Activated naive CD4-positive, alpha-beta T cell treated with anti-CD3 and anti-CD28 coated beads, Interleukin-2, amount 10 ng/mL, durations not matched to agents 7 days and 5 days (primary cell): ENCODE measurements at regions not wholly inside any gene's neighbourhood (a gene's known extent, or its start where the extent isn't known, plus 50 kb on each side); places are given as distances from the start of the nearest gene placed in this dataset.
"Not testable (repeated sequence)": the region's sequence is repeated elsewhere in the genome, so short reads cannot be mapped to it uniquely, and the experiment has no call there.

ENCODE experiments used
- CTCF ChIA-PET: fragments of 350-600 bp; sonication (Branson Sonifier 250); formaldehyde crosslinking; loops from one replicate; lab custom pipeline; 2021; ENCODE audit warnings: antibody characterized with exemption; lab: Charles Lee
- DNase-seq: peaks from one replicate; pipeline ENCODE4 v3.0.0-alpha.2; 2020
- H3K27ac Mint-ChIP-seq: one replicate; pipeline ENCODE4 v1.8.0; 2021; ENCODE audit warnings: mild to moderate bottlenecking, moderate library complexity, mixed read lengths
- H3K27me3 Mint-ChIP-seq: one replicate; pipeline ENCODE4 v1.8.0; 2021; ENCODE audit warnings: mild to moderate bottlenecking, mixed read lengths
- H3K36me3 Mint-ChIP-seq: one replicate; pipeline ENCODE4 v1.8.0; 2021; ENCODE audit warnings: mixed read lengths
- H3K4me1 Mint-ChIP-seq: one replicate; pipeline ENCODE4 v1.8.0; 2021; ENCODE audit warnings: mixed read lengths
- H3K4me3 Mint-ChIP-seq: one replicate; pipeline ENCODE4 v1.8.0; 2021; ENCODE audit warnings: mild to moderate bottlenecking, moderate library complexity, mixed read lengths
- H3K9me3 Mint-ChIP-seq: one replicate; pipeline ENCODE4 v1.8.0; 2021; ENCODE audit warnings: mixed read lengths

GRCh38 chr14:103232031-103232808, 101.8 kb upstream of the EIF5 start:
- Mint-ChIP-seq H3K27ac (no peak overlapping the region), H3K4me3 (no peak overlapping the region), H3K36me3 (no peaks in the 10 kb centered on the region), H3K4me1 (no peaks in the 10 kb centered on the region), H3K27me3 (peaks cover 10% of the 10 kb centered on the region), H3K9me3 (peaks cover 2% of the 10 kb centered on the region)
- CTCF ChIA-PET, result interaction anchor here (1.0 kb wide), 1 partner anchor 60 kb away, joined by 3 read pairs; no protein-coding TSS in a partner anchor
- no peak for DNase-seq

- Mint-ChIP-seq H3K4me1 (no peaks in the 10 kb centered on the region), H3K9me3 (peaks cover 9% of the 10 kb centered on the region), H3K4me3 (no peak overlapping the region), H3K36me3 (no peaks in the 10 kb centered on the region), H3K27ac (no peak overlapping the region), H3K27me3 (peaks cover 10% of the 10 kb centered on the region)
- no peak for DNase-seq
- CTCF ChIA-PET, result interaction anchor here (1.0 kb wide), 1 partner anchor 59 kb away, joined by 3 read pairs; no protein-coding TSS in a partner anchor
These were observed 101.2 kb upstream of the EIF5 start for GRCh38 chr14:103232831-103233319.

- no peak for DNase-seq
- Mint-ChIP-seq H3K9me3 (peaks cover 13% of the 10 kb centered on the region), H3K27ac (no peak overlapping the region), H3K4me1 (no peaks in the 10 kb centered on the region), H3K27me3 (peaks cover 10% of the 10 kb centered on the region), H3K36me3 (no peaks in the 10 kb centered on the region), H3K4me3 (no peak overlapping the region)
- CTCF ChIA-PET, result interaction anchor here (1.0 kb wide), 1 partner anchor 59 kb away, joined by 3 read pairs; no protein-coding TSS in a partner anchor
These were observed 100.7 kb upstream of the EIF5 start for GRCh38 chr14:103233328-103233727.

- H3K36me3 Mint-ChIP-seq, H3K4me1 Mint-ChIP-seq, DNase-seq, H3K4me3 Mint-ChIP-seq, H3K27ac Mint-ChIP-seq, CTCF ChIA-PET: not testable (repeated sequence)
- Mint-ChIP-seq H3K27me3 (peaks cover 14% of the 10 kb centered on the region), H3K9me3 (peaks cover 27% of the 10 kb centered on the region)
These were observed 99.2 kb upstream of the EIF5 start for GRCh38 chr14:103234826-103235225.

GRCh38 chr14:103235506-103235905, 98.5 kb upstream of the EIF5 start:
- H3K4me3 Mint-ChIP-seq, H3K36me3 Mint-ChIP-seq, H3K4me1 Mint-ChIP-seq, H3K27ac Mint-ChIP-seq, DNase-seq, CTCF ChIA-PET: not testable (repeated sequence)
- H3K9me3 Mint-ChIP-seq, result peaks cover 27% of the 10 kb centered on the region
- peaks cover 14% of the 10 kb centered on the region for H3K27me3 Mint-ChIP-seq

- DNase-seq, result no peak
- H3K27ac Mint-ChIP-seq, result no peak overlapping the region
- H3K9me3 Mint-ChIP-seq, result peaks cover 27% of the 10 kb centered on the region
- H3K27me3 Mint-ChIP-seq, result peaks cover 34% of the 10 kb centered on the region
- CTCF ChIA-PET, result no interaction called here
- no peaks in the 10 kb centered on the region for H3K36me3 Mint-ChIP-seq
- H3K4me1 Mint-ChIP-seq, result no peaks in the 10 kb centered on the region
- H3K4me3 Mint-ChIP-seq, result no peak overlapping the region
These were observed 94.3 kb upstream of the EIF5 start for GRCh38 chr14:103239751-103240150.

GRCh38 chr14:103241531-103241930, 92.5 kb upstream of the EIF5 start:
- DNase-seq, result no peak
- no peak overlapping the region for H3K4me3 Mint-ChIP-seq
- H3K4me1 Mint-ChIP-seq, result no peaks in the 10 kb centered on the region
- H3K27ac Mint-ChIP-seq, result no peak overlapping the region
- H3K36me3 Mint-ChIP-seq, result no peaks in the 10 kb centered on the region
- H3K9me3 Mint-ChIP-seq, result peaks cover 27% of the 10 kb centered on the region
- CTCF ChIA-PET, result no interaction called here
- H3K27me3 Mint-ChIP-seq, result peaks cover 27% of the 10 kb centered on the region

- no peaks in the 10 kb centered on the region for H3K4me1 Mint-ChIP-seq
- no peaks in the 10 kb centered on the region for H3K36me3 Mint-ChIP-seq
- no peak for DNase-seq
- no peak overlapping the region for H3K4me3 Mint-ChIP-seq
- CTCF ChIA-PET, result no interaction called here
- no peak overlapping the region for H3K27ac Mint-ChIP-seq
- peaks cover 8% of the 10 kb centered on the region for H3K9me3 Mint-ChIP-seq
- peaks cover 27% of the 10 kb centered on the region for H3K27me3 Mint-ChIP-seq
These were observed 90.0 kb upstream of the EIF5 start for GRCh38 chr14:103243764-103244737.

- CTCF ChIA-PET, H3K27ac Mint-ChIP-seq, H3K4me3 Mint-ChIP-seq, H3K36me3 Mint-ChIP-seq, H3K9me3 Mint-ChIP-seq, DNase-seq, H3K4me1 Mint-ChIP-seq: not testable (repeated sequence)
- H3K27me3 Mint-ChIP-seq, result peaks cover 33% of the 10 kb centered on the region
These were observed 88.4 kb upstream of the EIF5 start for GRCh38 chr14:103245624-103246031.

GRCh38 chr14:103246070-103246469, 88.0 kb upstream of the EIF5 start:
- no peak overlapping the region for H3K27ac Mint-ChIP-seq
- peaks cover 38% of the 10 kb centered on the region for H3K27me3 Mint-ChIP-seq
- DNase-seq, result no peak
- CTCF ChIA-PET, result no interaction called here
- no peaks in the 10 kb centered on the region for H3K9me3 Mint-ChIP-seq
- no peaks in the 10 kb centered on the region for H3K4me1 Mint-ChIP-seq
- H3K4me3 Mint-ChIP-seq, result no peak overlapping the region
- no peaks in the 10 kb centered on the region for H3K36me3 Mint-ChIP-seq

- Mint-ChIP-seq H3K4me1 (no peaks in the 10 kb centered on the region), H3K27ac (no peak overlapping the region), H3K36me3 (no peaks in the 10 kb centered on the region), H3K4me3 (no peak overlapping the region), H3K27me3 (peaks cover 38% of the 10 kb centered on the region), H3K9me3 (no peaks in the 10 kb centered on the region)
- no peak for DNase-seq
- CTCF ChIA-PET, result no interaction called here
These were observed 86.8 kb upstream of the EIF5 start for GRCh38 chr14:103247169-103247606.

GRCh38 chr14:103250181-103250580, 83.9 kb upstream of the EIF5 start:
- CTCF ChIA-PET, result no interaction called here
- H3K4me3 Mint-ChIP-seq, result no peak overlapping the region
- no peak overlapping the region for H3K27ac Mint-ChIP-seq

GRCh38 chr14:103250874-103251273, 83.2 kb upstream of the EIF5 start:
- H3K4me1 Mint-ChIP-seq, result no peaks in the 10 kb centered on the region
- no peaks in the 10 kb centered on the region for H3K36me3 Mint-ChIP-seq
- H3K27me3 Mint-ChIP-seq, result peaks cover 25% of the 10 kb centered on the region
- DNase-seq, result no peak
- CTCF ChIA-PET, result no interaction called here
- H3K4me3 Mint-ChIP-seq, result no peak overlapping the region
- no peaks in the 10 kb centered on the region for H3K9me3 Mint-ChIP-seq
- H3K27ac Mint-ChIP-seq, result no peak overlapping the region

More at GRCh38 chr14:103250181-103250580, 83.9 kb upstream of the EIF5 start:
- Mint-ChIP-seq H3K27me3 (peaks cover 25% of the 10 kb centered on the region), H3K4me1 (no peaks in the 10 kb centered on the region), H3K36me3 (no peaks in the 10 kb centered on the region), H3K9me3 (no peaks in the 10 kb centered on the region)
- DNase-seq, result no peak

GRCh38 chr14:103255555-103255954, 78.5 kb upstream of the EIF5 start:
- Mint-ChIP-seq H3K9me3 (no peaks in the 10 kb centered on the region), H3K36me3 (no peaks in the 10 kb centered on the region), H3K27ac (no peak overlapping the region), H3K27me3 (peaks cover 21% of the 10 kb centered on the region), H3K4me3 (no peak overlapping the region), H3K4me1 (no peaks in the 10 kb centered on the region)
- DNase-seq, result no peak
- CTCF ChIA-PET, result no interaction called here
